ENCODE measurements at regions not wholly inside any gene's neighbourhood (a gene's known extent, or its start where the extent isn't known, plus 50 kb on each side); places are given as distances from the start of the nearest gene placed in this dataset.
A peak's percentile ranks its signal among the peaks of the same experiment; 100 is the strongest.

DNA sequence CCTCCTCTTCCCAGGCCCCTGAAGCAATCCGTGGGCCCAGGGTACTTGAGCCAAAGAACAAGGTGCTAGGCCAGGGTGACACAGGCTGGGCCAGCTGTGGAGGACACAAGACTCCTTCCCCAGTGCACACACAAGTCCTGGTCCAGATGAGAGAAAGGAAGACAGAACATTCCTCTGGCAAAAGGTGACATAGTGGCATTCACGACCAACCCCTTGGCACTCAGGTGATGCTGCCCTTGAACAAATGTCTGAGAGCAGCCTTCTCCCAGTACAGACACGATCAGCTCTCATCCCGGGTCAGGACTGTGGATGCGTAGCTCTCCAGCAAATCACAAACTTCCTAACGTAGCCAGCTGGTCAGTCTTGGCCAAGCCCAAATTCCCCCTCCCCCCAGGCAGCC lies 118.5 kb downstream of the OAT start:
- H3K27me3 Mint-ChIP-seq: no peaks in the 10 kb centered on the region
- H3K27ac Mint-ChIP-seq: no peak overlapping the region
- ATAC-seq: no peak

DNA sequence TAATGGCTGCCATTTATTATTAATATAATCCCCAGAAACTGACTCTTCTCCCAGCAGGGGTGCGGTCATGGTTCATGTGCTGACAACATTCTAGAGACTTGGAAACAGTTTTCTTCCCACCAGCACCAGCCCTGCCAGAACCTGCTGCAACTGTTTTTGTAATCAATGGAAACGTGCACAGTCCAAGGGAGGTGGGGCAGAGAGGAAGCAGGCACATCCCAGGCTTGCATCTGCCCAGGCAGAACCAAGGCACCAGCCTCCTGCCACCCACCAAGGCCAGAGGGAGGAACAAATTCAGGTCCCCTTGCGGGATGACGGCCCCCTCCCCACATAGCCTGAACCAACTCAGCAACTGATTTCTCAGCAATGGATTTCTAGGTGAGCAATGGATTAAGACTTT lies 119.0 kb downstream of the OAT start:
- Mint-ChIP-seq H3K4me1 (no peaks in the 10 kb centered on the region), H3K9me3 (peaks cover 14% of the 10 kb centered on the region), H3K36me3 (no peaks in the 10 kb centered on the region), H3K27ac (no peak overlapping the region), H3K27me3 (no peaks in the 10 kb centered on the region), H3K4me3 (no peak overlapping the region)
- ATAC-seq: no peak

More for the DNA sequence above, 118.5 kb downstream of the OAT start:
- no peaks in the 10 kb centered on the region for H3K4me1 Mint-ChIP-seq
- H3K4me3 Mint-ChIP-seq: no peak overlapping the region
- H3K9me3 Mint-ChIP-seq: peaks cover 14% of the 10 kb centered on the region
- no peaks in the 10 kb centered on the region for H3K36me3 Mint-ChIP-seq

DNA sequence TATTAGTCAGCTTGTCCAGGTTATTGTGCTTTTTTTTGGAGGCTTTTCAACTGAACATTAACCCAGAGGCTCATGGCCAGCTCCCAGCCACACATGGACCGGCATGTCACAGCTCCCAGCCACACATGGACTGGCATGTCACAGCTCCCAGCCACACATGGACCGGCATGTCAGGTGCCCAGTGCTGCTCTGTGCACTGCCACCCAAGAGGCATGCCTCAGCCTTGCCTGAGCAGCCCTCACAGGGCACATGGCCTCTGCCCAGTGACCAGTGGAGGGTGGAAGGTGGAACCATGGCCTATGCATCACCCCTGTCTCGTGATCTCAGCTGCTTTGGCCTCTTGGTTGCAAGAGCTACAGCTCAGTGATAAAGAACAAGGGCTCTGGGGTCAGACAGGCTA lies 119.8 kb downstream of the OAT start:
- Mint-ChIP-seq H3K27me3 (no peaks in the 10 kb centered on the region), H3K4me3 (no peak overlapping the region), H3K9me3 (peaks cover 14% of the 10 kb centered on the region), H3K27ac (no peak overlapping the region), H3K4me1 (no peaks in the 10 kb centered on the region), H3K36me3 (no peaks in the 10 kb centered on the region)
- ATAC-seq: no peak

DNA sequence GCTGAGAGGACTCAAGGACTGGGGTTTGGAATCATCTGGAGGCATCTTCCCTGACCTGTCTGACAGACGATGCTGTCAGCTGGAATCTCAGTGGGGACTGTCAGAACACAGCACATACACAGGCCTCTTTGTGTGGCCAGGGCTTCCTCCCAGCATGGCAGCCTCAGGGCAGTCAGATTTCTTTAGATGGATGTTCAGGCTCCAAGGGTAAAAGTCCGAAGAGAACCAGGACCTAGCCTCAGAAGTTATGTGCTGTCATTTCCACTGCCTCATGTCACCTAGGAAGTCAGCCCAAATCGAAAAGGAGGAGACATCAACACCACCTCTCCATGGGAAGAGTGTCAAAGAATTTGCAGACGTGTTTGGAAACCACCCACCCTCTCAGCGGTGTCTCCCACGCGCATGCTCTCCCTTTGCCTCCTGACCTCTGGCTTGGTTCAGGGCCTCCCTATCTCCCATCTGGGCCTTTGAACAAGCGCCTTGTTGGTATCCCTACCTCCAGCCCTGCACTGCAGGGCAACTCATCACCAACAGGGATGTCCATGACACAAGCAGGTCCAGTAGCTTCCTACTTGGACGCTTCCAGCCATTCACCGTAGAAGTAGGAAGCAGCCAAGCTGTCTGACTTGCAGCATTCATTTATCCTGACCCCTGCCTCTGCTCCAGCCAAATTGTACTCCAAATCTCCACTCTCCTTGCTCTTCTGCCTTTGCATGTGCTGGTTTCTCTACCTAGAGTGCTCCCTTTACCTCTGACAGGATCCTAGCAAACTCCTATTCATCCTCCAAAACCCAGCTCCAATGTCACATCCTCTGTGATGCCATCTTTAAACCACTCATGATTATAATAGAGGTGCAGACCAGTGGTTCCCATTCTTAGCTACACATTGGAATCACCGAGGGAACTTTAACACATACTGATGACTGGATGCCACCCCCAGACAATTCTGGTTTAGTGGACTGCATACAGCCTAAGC lies 121.6 kb downstream of the OAT start:
- H3K27me3 Mint-ChIP-seq: no peaks in the 10 kb centered on the region
- no peak overlapping the region for H3K27ac Mint-ChIP-seq
- no peak for ATAC-seq
- H3K9me3 Mint-ChIP-seq: peaks cover 14% of the 10 kb centered on the region
- no peaks in the 10 kb centered on the region for H3K4me1 Mint-ChIP-seq
- H3K4me3 Mint-ChIP-seq: no peak overlapping the region
- no peaks in the 10 kb centered on the region for H3K36me3 Mint-ChIP-seq

DNA sequence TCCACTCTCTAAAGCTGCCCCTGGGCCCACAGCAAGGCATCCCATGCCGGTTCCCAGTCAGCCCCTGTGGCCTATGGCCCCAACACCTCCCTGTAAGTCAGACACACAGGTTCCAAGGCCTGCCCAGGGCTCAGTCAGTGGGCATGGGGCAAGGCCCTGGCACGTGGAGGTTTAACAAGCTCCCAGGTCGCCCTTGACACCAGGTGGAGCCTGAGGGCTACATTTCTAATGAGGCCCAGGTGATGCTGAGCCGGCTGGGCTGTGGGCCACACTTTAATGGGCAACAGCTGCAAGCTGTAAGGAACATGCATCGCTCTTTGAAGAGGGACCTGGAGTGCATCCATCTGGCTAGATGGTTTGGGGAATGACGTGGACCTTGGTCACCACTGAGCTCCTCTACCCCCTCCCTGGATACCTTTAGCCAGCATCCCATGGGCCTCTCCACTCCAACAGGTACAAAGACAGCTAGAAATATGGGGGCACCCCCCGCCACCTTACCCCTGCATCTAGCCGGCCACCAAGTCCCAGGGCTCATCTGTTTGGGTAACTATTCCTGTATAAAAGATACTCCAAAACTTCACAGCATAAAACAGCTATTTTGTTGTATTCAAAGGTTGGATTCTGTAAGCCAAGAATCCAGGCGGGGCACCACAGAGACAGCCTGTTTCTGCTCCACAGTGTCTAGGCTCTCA lies 122.5 kb downstream of the OAT start:
- H3K9me3 Mint-ChIP-seq: peaks cover 12% of the 10 kb centered on the region
- no peaks in the 10 kb centered on the region for H3K4me1 Mint-ChIP-seq
- H3K36me3 Mint-ChIP-seq: no peaks in the 10 kb centered on the region

DNA sequence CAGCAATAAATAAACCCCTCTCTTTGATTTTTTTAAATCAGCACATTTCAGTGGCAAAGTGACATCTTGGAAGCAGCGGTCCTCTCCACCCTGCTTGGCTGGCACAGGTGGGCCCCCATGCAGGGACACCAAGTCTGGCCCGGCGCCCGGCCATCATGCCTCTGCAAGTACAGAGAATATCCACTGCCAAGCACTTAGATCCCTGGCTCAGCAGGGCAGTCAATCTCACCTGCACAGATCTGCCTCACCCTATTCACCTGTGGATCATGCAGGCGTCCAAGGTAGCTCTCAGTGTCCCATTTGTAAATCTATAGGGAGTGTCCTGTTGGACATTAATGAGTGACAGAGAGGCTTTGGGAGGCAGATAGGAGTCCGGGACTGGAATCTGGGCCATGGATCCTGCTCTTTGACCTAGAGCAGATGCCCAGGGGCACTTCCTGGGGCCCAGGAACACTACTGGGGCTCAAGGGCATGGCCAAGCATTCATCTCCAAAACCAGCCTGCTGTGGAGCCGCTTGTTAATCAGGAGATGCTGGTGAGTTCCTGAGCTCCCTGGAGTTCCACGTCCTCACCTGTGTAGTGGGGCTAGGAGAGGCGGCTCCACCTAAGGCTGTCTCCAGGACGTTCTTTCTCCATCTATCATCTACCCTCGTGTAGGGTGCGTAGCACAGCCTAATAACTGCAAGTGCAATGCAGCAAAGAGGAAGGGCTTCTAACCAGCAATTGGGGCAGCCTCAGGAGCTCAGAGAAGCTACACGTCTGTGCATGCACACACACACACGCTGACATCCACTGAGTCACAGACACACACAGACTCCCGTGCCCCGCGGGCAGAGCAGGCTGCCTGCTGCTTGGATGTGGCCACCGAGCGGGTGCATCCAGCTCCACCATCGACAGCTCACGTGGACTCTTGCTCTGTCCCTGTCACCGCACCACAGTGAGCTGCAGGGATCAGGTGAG lies 123.6 kb downstream of the OAT start:
- H3K36me3 Mint-ChIP-seq: no peaks in the 10 kb centered on the region
- no peak overlapping the region for H3K4me3 Mint-ChIP-seq
- H3K4me1 Mint-ChIP-seq: peaks cover 5% of the 10 kb centered on the region
- H3K27ac Mint-ChIP-seq: no peak overlapping the region
- peaks cover 3% of the 10 kb centered on the region for H3K9me3 Mint-ChIP-seq
- ATAC-seq: no peak
- H3K27me3 Mint-ChIP-seq: no peaks in the 10 kb centered on the region

More for the DNA sequence above, 122.5 kb downstream of the OAT start:
- Mint-ChIP-seq H3K4me3 (no peak overlapping the region), H3K27ac (no peak overlapping the region), H3K27me3 (no peaks in the 10 kb centered on the region)
- ATAC-seq: no peak

DNA sequence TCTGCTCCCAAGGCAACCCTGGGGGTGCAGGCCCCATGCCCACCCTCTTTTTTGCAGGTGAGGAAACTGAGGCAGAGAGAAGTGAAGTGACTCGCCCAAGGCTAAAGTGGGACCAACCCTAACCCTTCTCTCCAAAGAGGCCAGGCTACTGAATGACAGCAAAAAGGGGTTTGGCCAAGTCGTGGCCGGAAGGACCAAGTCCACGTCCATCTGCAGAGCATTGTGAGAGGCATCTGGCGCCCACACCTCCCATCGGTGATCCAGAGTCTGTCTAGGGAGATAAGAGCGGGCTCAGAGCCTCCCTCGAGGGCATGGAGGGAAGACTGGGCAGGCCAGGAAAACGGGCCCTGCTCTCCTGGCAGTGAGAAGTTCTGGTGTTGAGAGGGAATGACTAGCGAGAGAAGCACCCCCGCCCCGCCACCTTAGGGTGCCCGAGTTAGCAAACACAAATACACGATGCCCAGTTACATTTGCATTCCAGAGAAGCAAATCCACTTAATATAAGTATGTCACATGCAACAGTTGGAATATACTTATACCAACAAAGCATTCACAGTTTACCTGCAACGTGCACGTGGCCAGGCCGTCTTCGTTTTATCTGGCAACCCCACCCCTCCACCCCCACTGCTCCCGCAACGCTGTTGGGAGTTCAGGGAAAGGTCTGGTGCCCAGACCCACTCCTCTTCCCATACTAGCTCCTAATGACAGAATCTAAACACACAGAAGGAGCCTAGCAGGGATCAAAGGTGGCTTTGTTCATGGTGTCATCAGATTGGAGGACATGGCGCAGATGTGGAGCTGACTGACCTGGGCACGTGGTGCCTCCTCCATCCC lies 124.9 kb downstream of the OAT start:
- Mint-ChIP-seq H3K27ac (no peak overlapping the region), H3K27me3 (no peaks in the 10 kb centered on the region), H3K36me3 (no peaks in the 10 kb centered on the region), H3K9me3 (peaks cover 2% of the 10 kb centered on the region), H3K4me3 (no peak overlapping the region), H3K4me1 (peaks cover 11% of the 10 kb centered on the region)
- ATAC-seq: no peak

DNA sequence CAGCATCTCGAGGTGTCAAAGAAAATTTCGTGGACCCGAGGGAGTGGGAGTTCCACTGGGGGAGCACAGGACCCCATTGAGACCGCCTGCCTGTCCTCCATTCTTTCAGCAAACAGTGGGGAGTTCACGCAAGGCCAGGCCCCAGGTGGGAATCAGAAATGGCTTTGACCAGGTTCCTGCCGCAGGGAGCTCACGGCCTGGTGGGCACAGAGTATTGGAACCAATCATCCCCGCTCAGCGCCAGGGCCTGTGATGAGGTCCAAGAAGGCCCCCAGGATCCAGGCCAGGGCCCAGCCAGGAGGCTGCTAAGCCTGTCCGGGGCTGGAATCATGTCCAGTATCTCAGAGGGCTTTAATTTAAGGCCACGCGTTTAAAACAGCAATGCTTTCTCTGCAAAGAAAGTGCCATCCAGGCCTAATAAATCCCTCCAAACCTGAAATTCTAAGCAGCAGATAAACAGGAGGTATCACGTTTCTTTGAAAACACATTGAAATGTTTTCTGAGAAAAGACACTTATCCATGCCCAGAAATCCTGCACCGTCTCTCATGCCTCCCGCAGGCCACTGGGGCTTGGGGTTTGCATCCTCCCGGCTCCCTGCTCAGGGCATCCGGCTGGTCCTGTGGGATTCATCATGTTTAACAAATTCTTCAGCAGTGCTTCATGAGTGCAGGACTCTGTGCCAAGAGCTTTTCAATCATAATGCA lies 125.7 kb downstream of the OAT start:
- Mint-ChIP-seq H3K27me3 (no peaks in the 10 kb centered on the region), H3K36me3 (no peaks in the 10 kb centered on the region), H3K9me3 (peaks cover 2% of the 10 kb centered on the region), H3K27ac (no peak overlapping the region), H3K4me3 (no peak overlapping the region), H3K4me1 (peaks cover 11% of the 10 kb centered on the region)
- no peak for ATAC-seq

DNA sequence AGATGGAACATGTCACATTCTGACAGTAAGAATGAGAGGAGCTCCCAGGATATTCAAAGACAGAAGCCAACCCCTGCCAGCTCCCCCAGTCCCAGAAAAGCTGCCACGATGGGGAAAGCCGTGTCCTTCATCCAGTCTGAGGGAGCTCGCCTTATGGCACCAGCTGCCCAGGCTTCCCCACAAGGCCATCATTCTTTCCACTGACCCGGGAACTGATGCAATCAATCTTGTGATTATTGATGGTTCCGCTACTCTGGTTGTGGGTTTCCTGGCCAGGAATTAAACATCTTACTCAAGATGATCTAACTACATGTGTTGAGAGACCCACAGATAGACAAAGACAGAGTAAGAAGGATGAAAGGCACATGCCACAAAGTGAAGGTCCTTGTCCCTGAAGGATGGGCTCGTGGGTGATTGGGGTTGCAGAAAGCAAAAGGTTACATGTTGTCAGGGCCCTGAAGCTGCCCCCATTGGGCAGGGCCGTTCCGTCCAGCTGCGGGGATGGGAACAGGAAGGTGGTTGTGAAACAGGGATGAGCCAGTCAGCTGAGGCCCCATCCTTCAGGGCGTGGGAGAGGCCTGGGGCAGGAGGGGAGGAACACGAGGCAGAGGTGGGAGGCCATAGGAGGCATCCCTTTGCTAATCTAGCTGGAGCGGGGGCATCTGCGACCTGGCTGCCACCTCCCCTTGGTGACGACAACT lies 127.6 kb downstream of the OAT start:
- Mint-ChIP-seq H3K36me3 (no peaks in the 10 kb centered on the region), H3K4me3 (no peak overlapping the region), H3K27me3 (no peaks in the 10 kb centered on the region), H3K4me1 (peaks cover 14% of the 10 kb centered on the region), H3K9me3 (no peaks in the 10 kb centered on the region), H3K27ac (no peak overlapping the region)
- no peak for ATAC-seq

DNA sequence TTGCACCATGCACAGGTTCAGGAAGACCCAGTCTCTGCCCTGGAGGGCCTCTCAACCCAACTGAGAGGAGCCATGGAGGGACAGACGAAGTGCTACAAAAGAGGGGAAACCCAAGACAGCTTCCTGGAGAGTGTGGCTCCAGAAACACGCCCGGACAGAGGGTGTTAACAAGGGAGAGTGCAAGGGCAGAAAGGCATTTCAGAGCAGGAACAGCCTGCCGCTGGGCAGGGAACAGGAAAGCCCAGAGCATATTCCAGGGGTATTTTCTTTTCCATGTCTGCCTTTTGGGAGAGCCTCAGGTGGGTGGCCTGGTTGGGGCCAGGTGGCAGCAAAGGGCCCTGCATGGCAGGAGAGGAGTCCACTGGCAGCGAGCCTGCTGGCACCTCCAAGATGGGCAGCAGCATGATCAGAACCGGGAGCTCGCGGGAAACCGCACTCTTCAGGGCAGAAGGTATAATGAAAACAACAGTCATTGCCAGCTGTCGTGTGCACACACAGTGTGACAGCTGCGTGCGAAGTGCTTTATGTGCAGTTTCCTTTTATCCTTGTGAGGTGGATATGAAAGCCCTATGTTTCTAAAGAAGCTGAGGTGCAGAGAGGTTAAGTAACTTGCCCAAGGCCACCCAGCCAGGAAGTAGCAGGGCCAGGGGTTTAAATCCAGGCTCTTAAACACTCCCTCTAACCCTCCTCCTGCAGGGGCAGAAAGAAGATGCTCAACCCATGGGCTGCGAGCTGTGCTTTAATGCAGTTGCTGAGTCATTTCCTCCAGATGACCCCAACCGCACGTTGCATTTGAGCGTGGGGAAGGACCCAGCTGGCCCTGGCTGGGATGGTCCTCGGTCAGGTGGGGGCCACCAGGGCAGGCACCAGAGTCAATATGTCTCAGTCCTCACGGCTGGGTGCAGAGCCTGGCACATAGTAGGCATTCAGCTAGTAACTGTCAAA lies 128.6 kb downstream of the OAT start:
- peaks cover 24% of the 10 kb centered on the region for H3K4me1 Mint-ChIP-seq
- H3K27me3 Mint-ChIP-seq: no peaks in the 10 kb centered on the region
- no peak overlapping the region for H3K27ac Mint-ChIP-seq
- no peaks in the 10 kb centered on the region for H3K36me3 Mint-ChIP-seq
- peak; percentile 56 for ATAC-seq
- no peak overlapping the region for H3K4me3 Mint-ChIP-seq
- no peaks in the 10 kb centered on the region for H3K9me3 Mint-ChIP-seq

DNA sequence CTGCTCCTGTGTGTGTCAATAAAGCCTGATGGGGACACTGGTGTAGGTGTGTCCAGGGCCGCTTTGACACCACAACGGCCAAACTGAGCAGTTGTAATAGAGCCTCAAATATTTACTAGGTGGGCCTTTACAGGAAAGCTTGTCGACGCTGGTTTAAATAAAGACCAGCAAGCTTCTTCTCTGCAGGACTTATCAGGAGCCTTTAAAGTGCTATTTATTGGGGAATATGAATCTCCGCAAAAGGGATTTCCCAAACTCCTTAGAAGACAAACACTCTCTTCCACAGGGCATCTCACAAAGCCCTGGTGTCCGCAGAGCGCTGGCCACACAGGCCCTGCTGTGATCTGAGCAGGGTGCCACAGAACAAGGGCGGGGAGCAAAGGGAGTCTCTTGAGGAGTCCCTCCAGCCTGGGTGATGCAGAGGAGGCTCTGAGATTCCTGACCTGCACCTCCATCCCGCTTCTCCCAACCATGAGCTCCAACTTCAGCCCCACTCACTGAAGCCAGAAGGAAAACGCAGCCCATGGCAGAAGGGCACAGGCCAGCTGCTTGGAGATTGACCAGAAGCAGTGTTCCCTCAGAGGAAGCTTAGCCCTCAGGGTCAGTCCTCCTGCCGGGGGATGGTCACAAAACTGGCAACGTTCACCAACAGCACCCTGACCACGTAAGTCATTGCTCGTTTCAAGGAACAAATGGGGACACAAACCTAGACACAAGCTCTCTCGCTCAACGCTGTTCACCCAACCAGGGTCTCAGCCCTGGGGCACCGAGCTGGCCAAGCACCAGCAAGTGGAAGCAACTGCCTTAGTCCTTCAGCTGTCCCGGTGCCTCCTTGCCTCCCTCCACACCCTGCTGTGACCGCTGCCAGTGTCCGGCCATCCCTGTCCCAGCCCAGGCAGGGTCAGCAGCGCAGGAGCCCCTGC lies 129.5 kb downstream of the OAT start:
- Mint-ChIP-seq H3K27me3 (no peaks in the 10 kb centered on the region), H3K4me1 (peaks cover 29% of the 10 kb centered on the region), H3K4me3 (no peak overlapping the region), H3K36me3 (no peaks in the 10 kb centered on the region), H3K27ac (no peak overlapping the region), H3K9me3 (no peaks in the 10 kb centered on the region)
- no peak for ATAC-seq

DNA sequence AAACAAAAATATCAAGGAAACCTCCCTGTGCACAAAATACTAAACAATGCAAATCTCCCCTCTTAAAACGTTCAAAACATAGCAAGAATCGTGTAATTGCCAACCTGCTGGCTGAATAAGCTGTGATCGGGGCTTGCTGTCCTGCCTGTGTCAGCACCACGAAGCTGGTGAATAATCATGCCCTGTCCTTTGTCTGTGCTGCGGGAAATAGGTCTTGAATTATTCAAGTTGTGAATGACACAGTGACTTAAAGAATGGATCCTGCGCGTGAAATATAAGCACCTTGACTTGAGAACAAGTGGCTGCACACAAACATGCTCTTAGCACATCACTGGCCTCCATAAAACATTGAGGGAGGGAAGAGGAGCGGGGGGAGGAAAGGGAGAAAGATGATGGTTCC lies 130.2 kb downstream of the OAT start:
- Mint-ChIP-seq H3K4me1 (peaks cover 29% of the 10 kb centered on the region), H3K4me3 (no peak overlapping the region), H3K9me3 (no peaks in the 10 kb centered on the region), H3K27ac (no peak overlapping the region), H3K27me3 (no peaks in the 10 kb centered on the region), H3K36me3 (no peaks in the 10 kb centered on the region)
- no peak for ATAC-seq

Data from stimulated activated memory B cell treated with anti-CD40 and anti-IgM and Interleukin-4, amounts not matched to agents 10 μg/mL and 1 μg/mL and 100 μg/mL, for 72 hours (primary cell).